NCI-H146 treated with DMSO at 0.1 percent for 48 hours (cell line): ENCODE measurements at regions not wholly inside any gene's neighbourhood (a gene's known extent, or its start where the extent isn't known, plus 50 kb on each side); places are given as distances from the start of the nearest gene placed in this dataset.

ENCODE experiments used
- DNase-seq: peaks from one replicate; lab custom pipeline; 2025; ENCODE audit not compliant: unreplicated experiment; lab: John Stamatoyannopoulos, UW

- DNase-seq = no peak
Measured at GRCh38 chr1:56418151-56418631, 161.2 kb downstream of the PLPP3 start.

GRCh38 chr1:56417646-56418045 is 161.7 kb downstream of the PLPP3 start:
- DNase-seq = no peak

DNA sequence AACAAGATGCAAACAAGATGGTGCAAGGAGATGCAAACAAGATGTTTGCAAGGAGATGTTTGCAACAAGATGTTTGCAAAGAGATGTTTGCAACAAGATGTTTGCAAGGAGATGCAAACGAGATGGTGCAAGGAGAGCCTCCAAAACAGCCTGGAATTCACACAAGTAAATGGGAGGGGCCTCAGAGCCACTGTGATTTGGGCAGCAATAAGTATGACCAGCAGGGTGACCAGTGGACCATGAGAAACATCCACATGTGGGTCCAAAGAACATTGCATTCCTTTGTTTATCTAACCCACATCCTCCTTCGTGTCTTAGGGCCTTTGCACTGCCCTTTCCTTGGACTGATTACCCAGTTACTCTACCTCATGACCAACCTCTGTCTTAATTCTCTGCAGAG is 162.9 kb downstream of the PLPP3 start:
- DNase-seq = no peak

GRCh38 chr1:56415720-56416119 is 163.6 kb downstream of the PLPP3 start:
- no peak for DNase-seq

DNA sequence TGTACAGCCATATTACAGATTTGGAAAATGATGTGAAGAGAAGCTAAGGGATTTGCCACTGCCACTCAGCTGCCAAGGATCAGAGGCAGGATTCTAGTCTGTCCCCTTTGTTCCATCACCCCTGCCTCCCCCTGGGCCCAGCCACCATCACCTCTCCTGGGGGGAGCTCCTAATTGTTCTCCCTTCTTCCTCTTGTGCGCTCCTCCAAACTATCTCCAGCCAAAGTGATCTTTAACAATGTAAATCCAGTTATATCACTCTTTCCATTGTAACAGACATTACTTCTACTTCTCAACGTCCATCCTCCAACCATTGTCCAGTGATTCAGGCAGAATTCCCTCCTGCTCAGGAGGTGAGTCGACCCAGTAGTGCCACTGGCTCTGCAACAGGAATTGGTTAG is 164.1 kb downstream of the PLPP3 start:
- no peak for DNase-seq

DNA sequence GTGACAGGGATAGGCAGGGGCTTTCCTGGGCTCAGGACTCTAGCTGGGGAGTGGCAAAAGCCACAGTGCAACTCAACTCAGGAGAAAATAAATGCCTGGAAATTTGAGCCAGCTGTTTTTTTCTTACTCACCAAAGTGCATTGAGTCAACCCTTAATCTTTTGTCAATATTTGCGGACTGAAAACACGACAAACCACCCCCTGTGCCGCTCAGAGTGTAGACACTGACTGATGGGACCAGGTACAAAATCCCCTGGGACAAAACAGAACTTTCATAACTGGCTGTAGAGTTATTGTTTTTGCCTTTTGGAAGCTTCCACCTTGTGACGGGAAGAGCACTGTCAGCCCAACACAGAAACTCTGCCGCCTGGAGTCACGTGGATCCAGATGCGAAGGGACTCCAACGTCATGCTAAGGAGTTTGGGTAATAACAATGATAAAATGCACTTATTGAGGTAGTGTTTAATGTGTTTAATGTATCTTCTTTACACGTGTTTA is 164.6 kb downstream of the PLPP3 start:
- no peak for DNase-seq

DNA sequence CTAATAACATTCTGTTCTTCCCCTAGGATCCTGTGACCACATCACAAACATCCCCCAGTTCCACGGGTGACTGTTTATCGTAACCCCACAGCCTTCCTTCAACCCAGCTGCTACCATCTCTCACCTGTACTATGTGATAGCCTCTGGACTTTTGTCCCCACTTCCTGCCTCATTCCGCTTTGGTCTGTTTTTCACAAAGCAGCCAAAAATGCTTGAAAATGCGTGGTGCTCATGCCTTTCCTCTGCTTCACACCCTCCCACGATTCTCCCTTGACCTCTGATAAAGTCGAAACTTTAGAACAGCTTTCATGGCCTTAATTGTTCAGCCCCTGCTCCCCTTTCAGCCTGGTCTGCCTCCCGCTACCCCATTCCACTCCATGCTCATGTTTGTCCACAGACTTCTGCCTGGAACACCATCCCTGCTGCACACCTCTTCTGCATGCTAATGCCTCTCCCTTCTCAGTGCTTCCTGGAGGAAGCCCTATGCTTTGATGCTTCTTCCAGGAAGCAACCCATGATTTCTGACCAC is 165.6 kb downstream of the PLPP3 start:
- no peak for DNase-seq

DNA sequence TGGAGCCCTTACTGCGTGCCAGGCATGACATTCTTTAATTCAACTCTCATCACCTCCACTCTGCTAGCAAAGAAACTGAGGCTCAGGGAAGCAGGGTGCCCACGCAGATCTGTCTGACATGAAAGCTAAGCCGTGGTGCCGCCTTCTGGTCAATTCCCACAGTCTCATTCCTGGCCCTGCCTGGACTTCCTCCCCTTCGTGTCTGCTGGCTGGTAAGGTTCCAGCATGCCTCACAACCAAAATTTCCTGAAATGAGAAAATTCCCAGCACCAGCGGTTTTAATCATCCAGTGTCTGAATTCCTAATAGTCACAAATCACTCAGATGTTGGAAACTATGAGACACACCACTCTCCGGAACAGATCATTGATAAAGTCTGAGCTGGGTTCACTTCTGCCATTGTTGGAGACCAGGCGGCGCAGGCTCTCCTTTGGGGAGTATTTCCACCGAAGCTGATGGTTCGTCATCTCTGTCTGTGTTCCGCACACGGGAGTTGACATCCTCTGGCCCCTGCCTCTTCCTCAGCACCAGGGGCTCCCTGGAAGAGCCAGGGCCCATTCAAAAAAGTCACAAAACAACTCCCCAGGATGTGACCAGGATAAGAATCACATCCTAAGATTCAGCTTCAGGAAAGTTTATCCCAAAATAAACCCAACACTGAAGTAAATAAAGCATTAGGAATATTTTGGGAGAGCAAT is 167.7 kb downstream of the PLPP3 start:
- no peak for DNase-seq

DNA sequence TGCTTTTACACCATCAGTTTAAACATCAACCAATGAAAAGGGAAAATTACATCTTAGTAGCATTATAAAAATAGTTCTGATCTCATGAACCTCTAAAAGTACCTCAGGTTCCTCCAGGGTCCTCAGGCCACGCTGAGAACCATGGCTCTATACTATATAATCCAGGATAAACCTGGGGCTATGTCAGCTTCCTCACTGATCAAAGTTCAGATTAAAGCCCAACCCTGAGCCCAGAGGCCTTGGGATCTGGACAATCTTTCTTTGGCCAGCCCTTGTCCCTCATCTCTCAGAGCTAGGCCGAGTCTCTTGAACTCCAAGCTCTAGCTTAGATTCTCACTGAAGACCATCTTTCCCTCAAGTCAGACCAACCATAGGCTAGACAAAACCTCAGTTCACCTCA is 168.3 kb downstream of the PLPP3 start:
- no peak for DNase-seq

- no peak for DNase-seq
Measured at GRCh38 chr1:56410405-56410804, 169.0 kb downstream of the PLPP3 start.

DNA sequence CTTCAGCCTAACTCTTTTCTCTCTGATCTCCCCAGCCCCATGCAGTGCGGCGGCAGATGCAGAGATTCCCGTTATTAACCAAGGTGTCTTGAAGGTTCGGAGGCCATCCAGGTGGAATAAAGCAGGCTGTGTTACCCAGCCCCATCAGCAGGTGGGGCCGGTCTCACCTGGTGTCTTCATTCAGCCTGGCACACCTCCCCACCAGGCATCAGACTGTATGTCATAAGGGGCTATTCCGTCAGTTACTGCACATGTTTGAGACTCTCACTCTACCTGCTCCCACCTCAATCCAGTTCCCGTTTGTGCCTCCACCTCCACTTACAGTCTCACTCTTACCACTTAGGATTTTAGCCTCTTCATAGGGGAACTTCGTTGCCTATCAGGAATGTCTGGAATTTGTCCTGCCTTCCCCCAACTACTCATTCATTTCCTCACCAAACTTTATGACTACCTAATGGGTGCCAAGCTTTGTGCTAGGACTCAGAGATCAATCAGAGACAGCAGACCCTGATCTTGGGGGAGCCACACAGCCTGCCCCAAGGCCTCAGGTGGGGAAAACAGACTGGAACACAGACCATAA is 170.2 kb downstream of the PLPP3 start:
- DNase-seq = no peak

DNA sequence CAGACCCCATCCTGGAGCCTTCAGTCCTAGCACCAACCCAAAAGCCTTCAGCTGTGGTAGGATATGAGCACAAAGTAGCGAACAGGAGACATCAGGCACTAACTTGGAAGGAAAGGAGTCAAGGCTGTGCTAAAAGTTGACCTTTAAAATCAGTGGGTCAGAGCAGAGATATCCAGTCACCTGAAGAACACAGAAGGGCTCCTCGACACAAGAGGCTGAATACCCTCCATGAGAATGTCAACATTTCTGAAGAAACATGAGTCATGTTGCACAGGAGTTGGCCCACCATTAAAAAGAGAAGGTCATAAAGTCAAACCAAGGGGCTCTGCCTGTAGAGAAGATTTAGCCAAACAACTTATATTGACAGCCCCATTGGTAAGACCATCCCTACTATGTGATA is 172.5 kb downstream of the PLPP3 start:
- DNase-seq = no peak

DNA sequence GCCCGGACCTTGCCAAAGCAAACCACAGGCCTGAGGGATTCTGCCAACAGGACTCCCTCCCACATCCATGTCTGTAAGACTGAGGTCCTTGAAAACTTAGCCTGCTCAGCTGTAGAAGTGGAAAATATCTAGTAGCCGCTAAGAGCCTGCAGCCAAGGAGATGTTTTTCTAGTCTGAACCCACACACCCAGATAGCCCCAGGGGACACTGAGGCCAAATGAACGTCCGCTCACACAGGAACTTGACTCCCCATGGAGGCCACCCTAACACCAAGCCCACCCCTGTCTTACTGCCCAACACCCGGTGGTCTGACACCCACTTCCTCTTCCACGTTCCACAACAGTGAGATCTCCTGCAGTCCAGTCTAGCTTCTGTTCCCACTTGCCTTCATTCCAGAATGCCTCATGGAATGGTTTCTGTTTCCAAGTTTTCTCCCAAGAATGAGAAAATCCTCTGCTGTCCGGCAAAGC is 174.8 kb downstream of the PLPP3 start:
- no peak for DNase-seq

- DNase-seq = no peak
Measured at GRCh38 chr1:56404066-56404465, 175.3 kb downstream of the PLPP3 start.

DNA sequence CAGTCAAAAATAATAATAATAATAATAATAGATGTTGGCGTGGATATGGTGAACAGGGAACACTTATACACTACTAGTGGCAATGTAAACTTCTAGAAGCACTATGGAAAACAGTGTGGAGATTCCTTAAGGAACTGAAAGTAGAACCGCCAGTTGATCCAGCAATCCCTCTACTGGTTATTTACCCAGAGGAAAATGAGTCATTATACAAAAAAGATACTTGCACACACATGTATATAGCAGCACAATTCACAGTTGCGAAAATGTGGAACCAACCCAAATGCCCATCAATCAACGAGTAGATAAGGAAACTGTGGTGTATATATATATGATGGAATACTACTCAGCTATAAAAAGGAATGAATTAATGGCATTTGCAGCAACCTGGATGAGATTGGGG is 176.0 kb downstream of the PLPP3 start:
- no peak for DNase-seq

DNA sequence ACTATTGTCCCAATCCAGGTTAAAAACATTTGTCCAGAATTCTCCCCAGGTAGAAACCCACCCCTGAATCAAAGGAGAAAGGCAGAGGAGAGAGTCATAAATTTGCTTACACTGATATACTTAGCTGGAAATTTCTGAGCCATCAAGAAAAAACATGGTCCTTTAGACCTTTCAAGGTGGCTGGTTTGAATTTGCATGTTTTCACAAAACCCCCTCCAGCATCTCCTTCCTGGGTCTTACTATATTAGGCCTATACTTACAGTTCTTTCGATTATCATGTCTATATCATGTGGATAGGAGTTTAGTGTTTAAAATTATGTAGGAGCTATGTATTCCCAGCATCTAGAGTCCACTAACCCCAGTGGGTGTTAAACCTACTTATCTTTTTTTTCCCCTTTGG is 178.2 kb downstream of the PLPP3 start:
- DNase-seq = no peak

DNA sequence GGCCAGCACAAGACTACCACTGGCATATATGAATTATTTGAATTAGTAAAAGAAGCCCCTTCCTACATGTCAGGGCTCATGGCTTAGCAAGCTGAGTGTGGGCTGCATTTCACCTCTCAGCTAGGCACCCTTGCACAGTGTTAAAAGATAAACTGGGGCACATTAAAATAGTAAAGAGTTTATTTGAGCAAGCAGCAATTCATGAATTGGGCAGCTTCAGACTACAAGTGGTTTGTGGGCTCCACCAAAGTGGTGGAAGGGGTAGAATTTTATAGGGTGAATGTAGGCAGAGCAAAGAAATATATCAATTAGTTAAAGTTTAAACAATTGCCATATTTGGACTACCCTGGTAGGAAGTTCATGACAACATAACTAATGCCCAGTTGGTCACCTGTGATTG is 178.8 kb downstream of the PLPP3 start:
- DNase-seq = no peak

- DNase-seq = no peak
Measured at GRCh38 chr1:56399795-56400194, 179.6 kb downstream of the PLPP3 start.

GRCh38 chr1:56399326-56399725 is 180.0 kb downstream of the PLPP3 start:
- no peak for DNase-seq

GRCh38 chr1:56397811-56398231 is 181.5 kb downstream of the PLPP3 start:
- DNase-seq = no peak

DNA sequence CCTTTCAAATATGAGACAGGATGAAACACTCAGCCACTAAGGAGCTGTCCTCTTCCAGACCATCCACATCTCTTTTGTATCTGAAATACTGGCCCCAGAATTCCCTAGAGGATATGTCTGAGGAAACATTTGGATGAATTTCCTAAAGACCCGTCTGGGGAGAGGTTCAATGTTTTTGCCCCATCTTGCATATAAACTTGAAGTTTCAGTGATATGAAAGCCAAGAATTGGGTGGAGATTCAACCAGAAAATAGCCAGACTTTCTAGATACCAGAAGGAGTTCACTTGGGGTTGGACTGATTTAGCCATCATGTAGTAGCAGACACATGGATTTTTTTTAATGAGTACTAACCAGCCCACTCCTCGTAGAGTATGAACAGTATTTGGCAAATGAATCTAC is 182.0 kb downstream of the PLPP3 start:
- no peak for DNase-seq

- DNase-seq = no peak
Measured at GRCh38 chr1:56396581-56396980, 182.8 kb downstream of the PLPP3 start.
